KOPT-K1 (cell line): ENCODE measurements at regions not wholly inside any gene's neighbourhood (a gene's known extent, or its start where the extent isn't known, plus 50 kb on each side); places are given as distances from the start of the nearest gene placed in this dataset.

Experiments used
- H3K27ac ChIP-seq: fragments of 200-600 bp; sonication (generic); 2 replicates; pipeline ENCODE4 v1.5.1; 2016; ENCODE audit warnings: antibody characterized with exemption, mild to moderate bottlenecking, low read depth, low read length; ENCODE audit not compliant: poor library complexity, severe bottlenecking
- H3K36me3 ChIP-seq: fragments of 200-600 bp; sonication (generic); 2 replicates; pipeline ENCODE4 v1.5.1; 2017; ENCODE audit warnings: antibody characterized with exemption, mild to moderate bottlenecking, low read length, moderate library complexity; ENCODE audit not compliant: insufficient read depth
- H3K9me3 ChIP-seq: fragments of 200-600 bp; sonication (generic); 2 replicates; pipeline ENCODE4 v1.5.1; 2017; ENCODE audit warnings: antibody characterized with exemption, low read length, mild to moderate bottlenecking; ENCODE audit not compliant: insufficient read depth, poor library complexity, severe bottlenecking

GRCh38 chr14:53517270-53517960, 364.3 kb upstream of the DDHD1 start:
- Histone ChIP-seq H3K27ac (no peak overlapping the region), H3K9me3 (no peaks in the 10 kb centered on the region), H3K36me3 (no peaks in the 10 kb centered on the region)

GRCh38 chr14:53516261-53516774, 363.2 kb upstream of the DDHD1 start:
- H3K27ac ChIP-seq = no peak overlapping the region

GRCh38 chr14:53515276-53515675, 362.2 kb upstream of the DDHD1 start:
- Histone ChIP-seq H3K36me3 (no peaks in the 10 kb centered on the region), H3K9me3 (no peaks in the 10 kb centered on the region), H3K27ac (peak overlapping the region; percentile 19)

More at GRCh38 chr14:53516261-53516774, 363.2 kb upstream of the DDHD1 start:
- no peaks in the 10 kb centered on the region for H3K9me3 ChIP-seq
- H3K36me3 ChIP-seq = no peaks in the 10 kb centered on the region

GRCh38 chr14:53514197-53514596, 361.1 kb upstream of the DDHD1 start:
- Histone ChIP-seq H3K36me3 (no peaks in the 10 kb centered on the region), H3K27ac (no peak overlapping the region), H3K9me3 (no peaks in the 10 kb centered on the region)

GRCh38 chr14:53510281-53510912, 357.3 kb upstream of the DDHD1 start:
- Histone ChIP-seq H3K9me3 (no peaks in the 10 kb centered on the region), H3K27ac (no peak overlapping the region), H3K36me3 (no peaks in the 10 kb centered on the region)

GRCh38 chr14:53509276-53510244, 356.4 kb upstream of the DDHD1 start:
- Histone ChIP-seq H3K9me3 (no peaks in the 10 kb centered on the region), H3K27ac (no peak overlapping the region), H3K36me3 (no peaks in the 10 kb centered on the region)

- Histone ChIP-seq H3K36me3 (no peaks in the 10 kb centered on the region), H3K27ac (no peak overlapping the region), H3K9me3 (peaks cover 15% of the 10 kb centered on the region)
Measured at GRCh38 chr14:53501361-53502211, 348.5 kb upstream of the DDHD1 start.

GRCh38 chr14:53500191-53500590, 347.1 kb upstream of the DDHD1 start:
- Histone ChIP-seq H3K9me3 (peaks cover 15% of the 10 kb centered on the region), H3K36me3 (no peaks in the 10 kb centered on the region), H3K27ac (no peak overlapping the region)

- Histone ChIP-seq H3K36me3 (no peaks in the 10 kb centered on the region), H3K9me3 (no peaks in the 10 kb centered on the region), H3K27ac (no peak overlapping the region)
Measured at GRCh38 chr14:53496668-53497067, 343.5 kb upstream of the DDHD1 start.

- Histone ChIP-seq H3K27ac (no peak overlapping the region), H3K9me3 (no peaks in the 10 kb centered on the region), H3K36me3 (no peaks in the 10 kb centered on the region)
Measured at GRCh38 chr14:53495846-53496343, 342.8 kb upstream of the DDHD1 start.

- Histone ChIP-seq H3K27ac (no peak overlapping the region), H3K9me3 (no peaks in the 10 kb centered on the region), H3K36me3 (no peaks in the 10 kb centered on the region)
Measured at GRCh38 chr14:53494587-53494986, 341.5 kb upstream of the DDHD1 start.

GRCh38 chr14:53493860-53494259, 340.7 kb upstream of the DDHD1 start:
- Histone ChIP-seq H3K9me3 (no peaks in the 10 kb centered on the region), H3K36me3 (no peaks in the 10 kb centered on the region), H3K27ac (no peak overlapping the region)

GRCh38 chr14:53493320-53493719, 340.2 kb upstream of the DDHD1 start:
- Histone ChIP-seq H3K36me3 (no peaks in the 10 kb centered on the region), H3K9me3 (no peaks in the 10 kb centered on the region), H3K27ac (no peak overlapping the region)

- Histone ChIP-seq H3K9me3 (no peaks in the 10 kb centered on the region), H3K36me3 (no peaks in the 10 kb centered on the region), H3K27ac (no peak overlapping the region)
Measured at GRCh38 chr14:53491884-53492277, 338.8 kb upstream of the DDHD1 start.
